Fibroblast of the aortic adventitia (primary cell): ENCODE measurements at regions not wholly inside any gene's neighbourhood (a gene's known extent, or its start where the extent isn't known, plus 50 kb on each side); places are given as distances from the start of the nearest gene placed in this dataset.
"Not testable (repeated sequence)": the region's sequence is repeated elsewhere in the genome, so short reads cannot be mapped to it uniquely, and the experiment has no call there.

Experiments
- DNase-seq: peaks from one replicate; pipeline ENCODE4 v3.0.0-alpha.2; 2010; ENCODE audit warnings: low read depth
- H3K4me3 ChIP-seq: 2 replicates; pipeline ENCODE4 v1.5.1; 2011; ENCODE audit warnings: low read depth, mild to moderate bottlenecking, control low read depth, low read length, moderate library complexity
- CTCF ChIP-seq: IDR thresholded peaks from 2 replicates; pipeline ENCODE4 v1.5.1; 2011; ENCODE audit warnings: mild to moderate bottlenecking, low read length, control low read depth, inconsistent platforms; ENCODE audit not compliant: insufficient read depth

GRCh38 chr18:14965553-14965952 lies 217.6 kb downstream of the ANKRD30B start:
- no peak for DNase-seq
- TF ChIP-seq CTCF: no peak
- no peak overlapping the region for H3K4me3 ChIP-seq

GRCh38 chr18:14967246-14967645 lies 219.3 kb downstream of the ANKRD30B start:
- not testable (repeated sequence) for H3K4me3 ChIP-seq, DNase-seq

GRCh38 chr18:14969500-14969899 lies 221.5 kb downstream of the ANKRD30B start:
- DNase-seq: no peak
- no peak overlapping the region for H3K4me3 ChIP-seq
- no peak for TF ChIP-seq CTCF

GRCh38 chr18:14970027-14970426 lies 222.1 kb downstream of the ANKRD30B start:
- no peak for TF ChIP-seq CTCF
- H3K4me3 ChIP-seq: no peak overlapping the region
- DNase-seq: peak; percentile 60

- peak; percentile 66 for DNase-seq
- TF ChIP-seq CTCF: no peak
- no peak overlapping the region for H3K4me3 ChIP-seq
Measured at GRCh38 chr18:14971461-14972185, 223.7 kb downstream of the ANKRD30B start.

GRCh38 chr18:14973421-14973820 lies 225.4 kb downstream of the ANKRD30B start:
- not testable (repeated sequence) for DNase-seq, H3K4me3 ChIP-seq

GRCh38 chr18:14974088-14974487 lies 226.1 kb downstream of the ANKRD30B start:
- DNase-seq: peak; percentile 35
- H3K4me3 ChIP-seq: no peak overlapping the region
- TF ChIP-seq CTCF: no peak

- peak; percentile 16 for DNase-seq
- no peak overlapping the region for H3K4me3 ChIP-seq
- no peak for TF ChIP-seq CTCF
Measured at GRCh38 chr18:14974576-14974975, 226.6 kb downstream of the ANKRD30B start.
